H9 (cell line): ENCODE measurements at regions not wholly inside any gene's neighbourhood (a gene's known extent, or its start where the extent isn't known, plus 50 kb on each side); places are given as distances from the start of the nearest gene placed in this dataset.

Experiments
- DNase-seq: peaks from one replicate; pipeline ENCODE4 v3.0.0-alpha.2; 2017
- H2AFZ ChIP-seq: one replicate; pipeline ENCODE4 v1.6.1; 2013; ENCODE audit warnings: mild to moderate bottlenecking, low read length, control low read depth, moderate library complexity
- H2AK5ac ChIP-seq: 2 replicates; pipeline ENCODE4 v1.6.1; 2013; ENCODE audit warnings: low read length, control low read depth, mixed read lengths; ENCODE audit not compliant: insufficient read length
- H2BK120ac ChIP-seq: one replicate; pipeline ENCODE4 v1.6.1; 2013; ENCODE audit warnings: low read depth, mild to moderate bottlenecking, low read length, control low read depth, inconsistent platforms; ENCODE audit not compliant: poor library complexity, severe bottlenecking
- H2BK12ac ChIP-seq: 2 replicates; pipeline ENCODE4 v1.6.1; 2013; ENCODE audit warnings: low read length, control low read depth, mixed read lengths, low read depth; ENCODE audit not compliant: insufficient read length
- H2BK15ac ChIP-seq: 2 replicates; pipeline ENCODE4 v1.6.1; 2013; ENCODE audit warnings: low read depth, low read length, control low read depth
- H2BK20ac ChIP-seq: one replicate; pipeline ENCODE4 v1.6.1; 2013; ENCODE audit warnings: low read depth, mild to moderate bottlenecking, low read length, control low read depth, inconsistent platforms; ENCODE audit not compliant: poor library complexity, severe bottlenecking
- H2BK5ac ChIP-seq: 2 replicates; pipeline ENCODE4 v1.6.1; 2013; ENCODE audit warnings: low read length, control low read depth, mixed read lengths; ENCODE audit not compliant: insufficient read length
- H3K14ac ChIP-seq: 2 replicates; pipeline ENCODE4 v1.6.1; 2013; ENCODE audit warnings: low read length, control low read depth; ENCODE audit not compliant: insufficient read depth
- H3K18ac ChIP-seq: 2 replicates; pipeline ENCODE4 v1.6.1; 2013; ENCODE audit warnings: low read depth, mild to moderate bottlenecking, mixed read lengths, low read length, control low read depth; ENCODE audit not compliant: insufficient read length
- H3K23ac ChIP-seq: 2 replicates; pipeline ENCODE4 v1.6.1; 2013; ENCODE audit warnings: low read length, control low read depth, mixed read lengths, low read depth; ENCODE audit not compliant: insufficient read length
- H3K23me2 ChIP-seq: 2 replicates; pipeline ENCODE4 v1.6.1; 2013; ENCODE audit warnings: low read depth, mild to moderate bottlenecking, mixed read lengths, low read length, control low read depth; ENCODE audit not compliant: insufficient read length, poor library complexity, severe bottlenecking
- H3K27ac ChIP-seq: 2 replicates; pipeline ENCODE4 v1.5.1; 2013; ENCODE audit warnings: low read length, control low read depth, mixed read lengths, low read depth; ENCODE audit not compliant: insufficient read length
- H3K27me3 ChIP-seq: 2 replicates; pipeline ENCODE4 v1.6.1; 2013; ENCODE audit warnings: low read length, control low read depth, inconsistent platforms; ENCODE audit not compliant: insufficient read depth
- H3K4ac ChIP-seq: 2 replicates; pipeline ENCODE4 v1.6.1; 2013; ENCODE audit warnings: low read depth, mild to moderate bottlenecking, control low read depth, inconsistent platforms, low read length, moderate library complexity
- H3K4me1 ChIP-seq: 2 replicates; pipeline ENCODE4 v1.6.1; 2013; ENCODE audit warnings: low read length, control low read depth, inconsistent platforms; ENCODE audit not compliant: insufficient read depth
- H3K4me2 ChIP-seq: 2 replicates; pipeline ENCODE4 v1.6.1; 2013; ENCODE audit warnings: low read length, control low read depth, mixed read lengths; ENCODE audit not compliant: insufficient read length, insufficient read depth
- H3K56ac ChIP-seq: 2 replicates; pipeline ENCODE4 v1.6.1; 2013; ENCODE audit warnings: low read depth, mild to moderate bottlenecking, mixed read lengths, low read length, control low read depth; ENCODE audit not compliant: insufficient read length
- H3K79me1 ChIP-seq: 2 replicates; pipeline ENCODE4 v1.6.1; 2013; ENCODE audit warnings: low read depth, mild to moderate bottlenecking, moderate library complexity, low read length, control low read depth, inconsistent platforms; ENCODE audit not compliant: insufficient read depth, poor library complexity, severe bottlenecking
- H3K79me2 ChIP-seq: 2 replicates; pipeline ENCODE4 v1.6.1; 2013; ENCODE audit warnings: low read length, control low read depth, inconsistent platforms; ENCODE audit not compliant: insufficient read depth
- H3K9ac ChIP-seq: 2 replicates; pipeline ENCODE4 v1.6.1; 2013; ENCODE audit warnings: low read length, control low read depth, mixed read lengths; ENCODE audit not compliant: insufficient read length; ENCODE audit errors: extremely low read depth
- H3K9me3 ChIP-seq: one replicate; pipeline ENCODE4 v1.6.1; 2013; ENCODE audit warnings: low read depth, low read length, inconsistent platforms; ENCODE audit not compliant: control insufficient read depth
- H3T11ph ChIP-seq: one replicate; pipeline ENCODE4 v1.6.1; 2013; ENCODE audit warnings: mild to moderate bottlenecking, low read length, control low read depth, inconsistent platforms
- H4K20me1 ChIP-seq: one replicate; pipeline ENCODE4 v1.6.1; 2013; ENCODE audit not compliant: control insufficient read depth, insufficient read length, insufficient read depth
- H4K5ac ChIP-seq: 2 replicates; pipeline ENCODE4 v1.6.1; 2013; ENCODE audit warnings: low read depth, mild to moderate bottlenecking, mixed read lengths, low read length, control low read depth; ENCODE audit not compliant: insufficient read length
- H4K8ac ChIP-seq: replicated peaks from 2 replicates; pipeline ENCODE4 v1.6.1; 2013; ENCODE audit warnings: low read length, control low read depth, mixed read lengths, low read depth; ENCODE audit not compliant: insufficient read length
- H4K91ac ChIP-seq: 2 replicates; pipeline ENCODE4 v1.6.1; 2013; ENCODE audit warnings: low read depth, mild to moderate bottlenecking, moderate library complexity, mixed read lengths, low read length, control low read depth; ENCODE audit not compliant: insufficient read length
- H3K27ac Mint-ChIP-seq, 3 experiments: 2 replicates in 2 of 3; 3 replicates in 1 of 3; pipeline ENCODE4 v1.8.0; 2020 to 2021; ENCODE audit warnings: mixed read lengths in 3 of 3, mild to moderate bottlenecking in 1 of 3, moderate library complexity in 1 of 3
- H3K27me3 Mint-ChIP-seq: 2 replicates; pipeline ENCODE4 v1.8.0; 2021; ENCODE audit warnings: low read depth, mild to moderate bottlenecking, moderate library complexity, mixed read lengths
- H3K36me3 Mint-ChIP-seq, 3 experiments: 2 replicates in 2 of 3; 3 replicates in 1 of 3; pipeline ENCODE4 v1.8.0; 2020 to 2021; ENCODE audit warnings: low read depth in 3 of 3, mixed read lengths in 3 of 3; ENCODE audit not compliant: insufficient read depth in 1 of 3
- H3K4me1 Mint-ChIP-seq, 2 experiments: 2 replicates each; pipeline ENCODE4 v1.8.0; 2020; ENCODE audit warnings: mixed read lengths in 2 of 2
- H3K4me3 Mint-ChIP-seq, 2 experiments: 2 replicates in 1 of 2; 3 replicates in 1 of 2; pipeline ENCODE4 v1.8.0; 2020 to 2021; ENCODE audit warnings: mild to moderate bottlenecking in 2 of 2, mixed read lengths in 2 of 2, moderate library complexity in 1 of 2
- H3K9me3 Mint-ChIP-seq, 2 experiments: 2 replicates in 1 of 2; 3 replicates in 1 of 2; pipeline ENCODE4 v1.8.0; 2020; ENCODE audit warnings: mild to moderate bottlenecking in 2 of 2, mixed read lengths in 2 of 2, moderate library complexity in 1 of 2
- CTCF ChIP-seq: fragments of 200-600 bp; sonication (generic); conservative IDR thresholded peaks from 3 replicates; pipeline ENCODE4 v1.8.0; 2021; ENCODE audit warnings: antibody characterized with exemption, mild to moderate bottlenecking
- WGBS: extraction: QIAGEN DNeasy Blood & Tissue Kit; methylation state at CpG from one replicate; pipeline ENCODE4 v1.1.7; 2013; ENCODE audit warnings: missing lambda C conversion rate, low lambda C conversion rate, mixed read lengths; ENCODE audit not compliant: insufficient read length; ENCODE audit errors: extremely low coverage; 5-methylcytosine and 5-hydroxymethylcytosine counted together

GRCh38 chr18:38690626-38691025, 1125.0 kb upstream of the CELF4 start:
- Mint-ChIP-seq H3K4me3 (no peak overlapping the region), H3K4me1 (no peaks in the 10 kb centered on the region; a peak in 1 of 4 replicates), H3K27ac (no peak overlapping the region), H3K36me3 (no peaks in the 10 kb centered on the region), H3K27me3 (no peaks in the 10 kb centered on the region; the same call in 1 of the 2 replicates), H3K9me3 (no peaks in the 10 kb centered on the region)
- no peak overlapping the region for H2AFZ ChIP-seq
- no peak overlapping the region for H3K23ac ChIP-seq
- no peaks in the 10 kb centered on the region for H3K4me1 ChIP-seq
- no peak overlapping the region for H3K4me2 ChIP-seq
- no peak overlapping the region for H2BK15ac ChIP-seq
- DNase-seq: no peak
- no peaks in the 10 kb centered on the region for H3K9me3 ChIP-seq
- no CpG with 5 or more reads among the region's 6 CpGs for WGBS
- no peak overlapping the region for H3K9ac ChIP-seq
- H3K27ac ChIP-seq: no peak overlapping the region
- H4K91ac ChIP-seq: no peak overlapping the region
- no peaks in the 10 kb centered on the region for H4K20me1 ChIP-seq
- H2BK5ac ChIP-seq: no peak overlapping the region
- H2AK5ac ChIP-seq: no peak overlapping the region
- no peak overlapping the region for H3K4ac ChIP-seq
- no peak overlapping the region for H3K56ac ChIP-seq
- H3K79me2 ChIP-seq: no peaks in the 10 kb centered on the region; the same call in 1 of the 2 replicates
- H3K79me1 ChIP-seq: no peaks in the 10 kb centered on the region
- no peaks in the 10 kb centered on the region for H3K27me3 ChIP-seq
- no peak for TF ChIP-seq CTCF
- H2BK120ac ChIP-seq: no peak overlapping the region
- no peaks in the 10 kb centered on the region for H3K23me2 ChIP-seq
- no peak overlapping the region for H3K14ac ChIP-seq
- no peak overlapping the region for H4K8ac ChIP-seq
- no peak overlapping the region for H2BK12ac ChIP-seq
- H3T11ph ChIP-seq: no peak overlapping the region
- no peak overlapping the region for H3K18ac ChIP-seq
- H4K5ac ChIP-seq: no peak overlapping the region
- no peak overlapping the region for H2BK20ac ChIP-seq
